Sigmoid colon (tissue), 4 donors: ENCODE measurements at regions not wholly inside any gene's neighbourhood (a gene's known extent, or its start where the extent isn't known, plus 50 kb on each side); places are given as distances from the start of the nearest gene placed in this dataset.

ENCODE experiments used
- CTCF ChIP-seq, 4 experiments: fragments of 450-650 bp in 3 of 4; fragments of 200-600 bp in 1 of 4; IDR thresholded peaks; one replicate each; pipeline ENCODE4 v1.5.1; 2016 to 2019; ENCODE audit warnings: antibody characterized with exemption in 4 of 4, mild to moderate bottlenecking in 3 of 4, moderate library complexity in 2 of 4
- EP300 ChIP-seq, 4 donors: sonication (generic); formaldehyde crosslinking; IDR thresholded peaks; one replicate each; pipeline ENCODE4 v1.6.1; 2017; ENCODE audit warnings: antibody characterized with exemption in 4 of 4
- POLR2A ChIP-seq, 2 donors: fragments of 450-650 bp; IDR thresholded peaks; one replicate each; pipeline ENCODE4 v1.6.1; 2016; ENCODE audit warnings: antibody characterized with exemption in 2 of 2, mild to moderate bottlenecking in 2 of 2, moderate library complexity in 2 of 2
- POLR2AphosphoS5 ChIP-seq, 4 donors: sonication (generic); formaldehyde crosslinking; IDR thresholded peaks; one replicate each; pipeline ENCODE4 v1.6.1; 2017; ENCODE audit warnings: antibody characterized with exemption in 4 of 4

- TF ChIP-seq CTCF (IDR thresholded peaks at IDR 0.05) (no peak), EP300 (IDR thresholded peaks at IDR 0.05) (no peak), POLR2AphosphoS5 (IDR thresholded peaks at IDR 0.05) (no peak), POLR2A (IDR thresholded peaks at IDR 0.05) (no peak)
Observed at GRCh38 chr6:20328924-20329300, 72.8 kb upstream of the E2F3 start.
